Esophagus (tissue), 2 donors: ENCODE measurements at regions not wholly inside any gene's neighbourhood (a gene's known extent, or its start where the extent isn't known, plus 50 kb on each side); places are given as distances from the start of the nearest gene placed in this dataset.

Experiments
- H3K27ac ChIP-seq, 2 donors: one replicate each; pipeline ENCODE4 v1.5.1; 2013; ENCODE audit warnings: low read depth in 2 of 2, mild to moderate bottlenecking in 2 of 2, inconsistent platforms in 1 of 2, low read length in 1 of 2, moderate library complexity in 1 of 2
- H3K27me3 ChIP-seq, 2 donors: one replicate each; pipeline ENCODE4 v1.6.1; 2013; ENCODE audit warnings: low read length in 2 of 2, control low read depth in 1 of 2, mild to moderate bottlenecking in 1 of 2; ENCODE audit not compliant: insufficient read depth in 2 of 2, control insufficient read depth in 1 of 2
- H3K36me3 ChIP-seq, 2 donors: one replicate each; pipeline ENCODE4 v1.6.1; 2013; ENCODE audit warnings: low read length in 1 of 2; ENCODE audit not compliant: control insufficient read depth in 2 of 2, insufficient read depth in 2 of 2
- H3K4me1 ChIP-seq, 2 donors: one replicate each; pipeline ENCODE4 v1.6.1; 2013; ENCODE audit warnings: low read length in 1 of 2; ENCODE audit not compliant: control insufficient read depth in 2 of 2, insufficient read depth in 2 of 2
- H3K4me3 ChIP-seq, 2 donors: one replicate each; pipeline ENCODE4 v1.5.1; 2013; ENCODE audit warnings: low read length in 2 of 2, mild to moderate bottlenecking in 2 of 2, low read depth in 1 of 2, moderate library complexity in 1 of 2
- H3K9me3 ChIP-seq, 2 donors: one replicate each; pipeline ENCODE4 v1.6.1; 2013; ENCODE audit warnings: mild to moderate bottlenecking in 2 of 2, low read depth in 1 of 2, low read length in 1 of 2, moderate library complexity in 1 of 2; ENCODE audit not compliant: control insufficient read depth in 2 of 2, insufficient read depth in 1 of 2
- WGBS, 2 donors: extraction: QIAGEN DNeasy Blood & Tissue Kit; methylation state at CpG; one replicate each; pipeline ENCODE4 v1.1.7; 2013; 5-methylcytosine and 5-hydroxymethylcytosine counted together
- donor health status: healthy with polysubstance abuse.
- donor health status: Bipolar disorder and iron deficiency.

GRCh38 chr10:110416776-110417711 lies 80.7 kb upstream of the DUSP5 start:
- peaks cover 0 to 11% of the 10 kb centered on the region in 2 donors for H3K4me1 ChIP-seq
- peak overlapping the region in 1 of 2 donors; percentile 44 for H3K27ac ChIP-seq
- no peaks in the 10 kb centered on the region for H3K36me3 ChIP-seq
- no peak overlapping the region for H3K4me3 ChIP-seq
- H3K9me3 ChIP-seq = no peaks in the 10 kb centered on the region
- H3K27me3 ChIP-seq = no peaks in the 10 kb centered on the region
- 58 to 61% methylated on average over 7 of the region's 7 CpGs for WGBS, 2 donors

GRCh38 chr10:110418218-110418617 lies 79.5 kb upstream of the DUSP5 start:
- H3K27ac ChIP-seq = no peak overlapping the region
- H3K36me3 ChIP-seq = no peaks in the 10 kb centered on the region
- H3K4me1 ChIP-seq = peaks cover 0 to 11% of the 10 kb centered on the region in 2 donors
- no peaks in the 10 kb centered on the region for H3K9me3 ChIP-seq
- no peak overlapping the region for H3K4me3 ChIP-seq
- WGBS, 2 donors = 77 to 81% methylated on average over 6 of the region's 6 CpGs
- no peaks in the 10 kb centered on the region for H3K27me3 ChIP-seq

GRCh38 chr10:110419265-110419664 lies 78.4 kb upstream of the DUSP5 start:
- H3K27me3 ChIP-seq = no peaks in the 10 kb centered on the region
- no peak overlapping the region for H3K27ac ChIP-seq
- H3K4me3 ChIP-seq = no peak overlapping the region
- peaks cover 0 to 8% of the 10 kb centered on the region in 2 donors for H3K4me1 ChIP-seq
- 75 to 80% methylated on average over 5 of the region's 5 CpGs for WGBS, 2 donors
- H3K36me3 ChIP-seq = no peaks in the 10 kb centered on the region
- no peaks in the 10 kb centered on the region for H3K9me3 ChIP-seq

- Histone ChIP-seq H3K27ac (no peak overlapping the region), H3K4me1 (peaks cover 0 to 6% of the 10 kb centered on the region in 2 donors), H3K4me3 (no peak overlapping the region), H3K36me3 (no peaks in the 10 kb centered on the region), H3K9me3 (no peaks in the 10 kb centered on the region), H3K27me3 (no peaks in the 10 kb centered on the region)
- WGBS, 2 donors = 88 to 90% methylated on average over 2 of the region's 2 CpGs
Measured at GRCh38 chr10:110420401-110421193, 77.1 kb upstream of the DUSP5 start.

GRCh38 chr10:110421512-110422138 lies 76.1 kb upstream of the DUSP5 start:
- Histone ChIP-seq H3K27ac (no peak overlapping the region), H3K4me3 (no peak overlapping the region), H3K4me1 (peaks cover 0 to 6% of the 10 kb centered on the region in 2 donors), H3K36me3 (no peaks in the 10 kb centered on the region), H3K9me3 (no peaks in the 10 kb centered on the region), H3K27me3 (no peaks in the 10 kb centered on the region)
- WGBS, 2 donors = 70 to 81% methylated on average over 3 of the region's 3 CpGs

- 89 to 93% methylated on average over 2 of the region's 2 CpGs for WGBS, 2 donors
- H3K36me3 ChIP-seq = no peaks in the 10 kb centered on the region
- H3K9me3 ChIP-seq = no peaks in the 10 kb centered on the region
- H3K4me3 ChIP-seq = no peak overlapping the region
- peaks cover 0 to 2% of the 10 kb centered on the region in 2 donors for H3K4me1 ChIP-seq
- H3K27ac ChIP-seq = no peak overlapping the region
- H3K27me3 ChIP-seq = no peaks in the 10 kb centered on the region
Measured at GRCh38 chr10:110422548-110422947, 75.2 kb upstream of the DUSP5 start.

GRCh38 chr10:110423650-110424049 lies 74.1 kb upstream of the DUSP5 start:
- 67 to 81% methylated on average over 6 of the region's 6 CpGs for WGBS, 2 donors
- H3K36me3 ChIP-seq = no peaks in the 10 kb centered on the region
- H3K27ac ChIP-seq = no peak overlapping the region
- H3K4me3 ChIP-seq = no peak overlapping the region
- no peaks in the 10 kb centered on the region for H3K27me3 ChIP-seq
- H3K9me3 ChIP-seq = no peaks in the 10 kb centered on the region
- H3K4me1 ChIP-seq = no peaks in the 10 kb centered on the region

GRCh38 chr10:110425684-110426293 lies 71.9 kb upstream of the DUSP5 start:
- Histone ChIP-seq H3K27me3 (no peaks in the 10 kb centered on the region), H3K4me3 (no peak overlapping the region), H3K36me3 (no peaks in the 10 kb centered on the region), H3K9me3 (no peaks in the 10 kb centered on the region), H3K4me1 (peaks cover 0 to 6% of the 10 kb centered on the region in 2 donors), H3K27ac (peak overlapping the region in 1 of 2 donors; percentile 69)
- WGBS, 2 donors = 79% methylated on average over 11 of the region's 11 CpGs
